Stomach (tissue), 8 donors: ENCODE measurements at regions not wholly inside any gene's neighbourhood (a gene's known extent, or its start where the extent isn't known, plus 50 kb on each side); places are given as distances from the start of the nearest gene placed in this dataset.

ENCODE experiments used
- DNase-seq, 2 donors: peaks; one replicate each; pipeline versions ENCODE4 v3.0.0 to v3.0.0-alpha.2; 2013 to 2019
- H3K27ac ChIP-seq, 5 donors: fragments of 200-600 bp in 4 of 5; sonication (generic) in 4 of 5; one replicate each; pipeline ENCODE4 v1.5.1; 2013 to 2019; ENCODE audit warnings: mild to moderate bottlenecking in 1 of 5, moderate library complexity in 1 of 5
- H3K27me3 ChIP-seq, 3 donors: fragments of 200-600 bp; sonication (generic); one replicate each; pipeline ENCODE4 v1.5.1; 2017 to 2019; ENCODE audit warnings: mixed run types in 1 of 3
- H3K36me3 ChIP-seq, 4 donors: fragments of 200-600 bp; sonication (generic); 1 replicate in 3 of 4; 2 replicates in 1 of 4; pipeline ENCODE4 v1.5.1; 2016 to 2019
- H3K4me1 ChIP-seq, 4 donors: fragments of 200-600 bp; sonication (generic); one replicate each; pipeline ENCODE4 v1.5.1; 2016 to 2019
- H3K4me3 ChIP-seq, 4 donors: fragments of 200-600 bp; sonication (generic) in 3 of 4; one replicate each; pipeline ENCODE4 v1.5.1; 2016 to 2019; ENCODE audit warnings: mild to moderate bottlenecking in 1 of 4
- H3K9me3 ChIP-seq, 4 donors: fragments of 200-600 bp; sonication (generic); one replicate each; pipeline ENCODE4 v1.5.1; 2016 to 2019
- CTCF ChIP-seq, 7 experiments: fragments of 450-650 bp in 4 of 7; fragments of 200-600 bp in 3 of 7; sonication (generic) in 3 of 7; IDR thresholded peaks; one replicate each; pipeline ENCODE4 v1.5.1; 2016 to 2019; ENCODE audit warnings: antibody characterized with exemption in 7 of 7, control low read depth in 2 of 7, mild to moderate bottlenecking in 1 of 7
- EP300 ChIP-seq: sonication (generic); formaldehyde crosslinking; IDR thresholded peaks from one replicate; pipeline ENCODE4 v1.6.1; 2017; ENCODE audit warnings: antibody characterized with exemption
- POLR2A ChIP-seq, 4 donors: fragments of 450-650 bp; IDR thresholded peaks; one replicate each; pipeline ENCODE4 v1.6.1; 2016; ENCODE audit warnings: antibody characterized with exemption in 4 of 4, control low read depth in 2 of 4, mild to moderate bottlenecking in 1 of 4, moderate library complexity in 1 of 4
- POLR2AphosphoS5 ChIP-seq, 3 donors: sonication (generic); formaldehyde crosslinking; IDR thresholded peaks; one replicate each; pipeline ENCODE4 v1.6.1; 2016; ENCODE audit warnings: antibody characterized with exemption in 3 of 3
- WGBS, 5 donors: extraction: QIAGEN DNeasy Blood & Tissue Kit in 3 of 5; methylation state at CpG; one replicate each; pipeline versions ENCODE4 v1.1.5 to v1.1.7; 2013 to 2018; 5-methylcytosine and 5-hydroxymethylcytosine counted together
- intact Hi-C: fragments of 100-400 bp; cut with DNase I; formaldehyde crosslinking; loops from one replicate; pipeline ENCODE4 v1.15.1; 2023; ENCODE audit warnings: low total_unique reads
- donor health status: healthy with polysubstance abuse.
- donor health status: Bipolar disorder and iron deficiency.
- donor health status: healthy.

- 83 to 95% (median 89%) methylated on average over 7 of the region's 7 CpGs for WGBS, 5 donors
- H3K4me3 ChIP-seq = no peak overlapping the region
Measured at GRCh38 chr19:30074096-30074495, 132.1 kb downstream of the URI1 start.

GRCh38 chr19:30074741-30075715 is 133.0 kb downstream of the URI1 start:
- DNase-seq = no peak
- Histone ChIP-seq H3K27me3 (peaks cover 0 to 59% (median 0%) of the 10 kb centered on the region in 3 donors), H3K36me3 (no peaks in the 10 kb centered on the region), H3K27ac (no peak overlapping the region), H3K4me3 (no peak overlapping the region), H3K4me1 (no peaks in the 10 kb centered on the region), H3K9me3 (peaks cover 0 to 3% (median 0%) of the 10 kb centered on the region in 4 donors)
- TF ChIP-seq POLR2A (IDR thresholded peaks at IDR 0.05) (no peak), CTCF (IDR thresholded peaks at IDR 0.05) (no peak), EP300 (no peak), POLR2AphosphoS5 (IDR thresholded peaks at IDR 0.05) (no peak)
- 80 to 91% (median 83%) methylated on average over 12 of the region's 12 CpGs for WGBS, 5 donors
- intact Hi-C loops = no loop called here

More at GRCh38 chr19:30074096-30074495, 132.1 kb downstream of the URI1 start:
- Histone ChIP-seq H3K27ac (no peak overlapping the region), H3K36me3 (no peaks in the 10 kb centered on the region), H3K27me3 (peaks cover 0 to 59% (median 0%) of the 10 kb centered on the region in 3 donors), H3K4me1 (no peaks in the 10 kb centered on the region), H3K9me3 (peaks cover 0 to 3% (median 0%) of the 10 kb centered on the region in 4 donors)
- DNase-seq = no peak
- intact Hi-C loops = no loop called here
- no peak for TF ChIP-seq POLR2AphosphoS5 (IDR thresholded peaks at IDR 0.05)
- no peak for TF ChIP-seq POLR2A (IDR thresholded peaks at IDR 0.05)
- no peak for TF ChIP-seq CTCF (IDR thresholded peaks at IDR 0.05)
- no peak for TF ChIP-seq EP300

GRCh38 chr19:30076101-30076551 is 134.1 kb downstream of the URI1 start:
- no peak overlapping the region for H3K27ac ChIP-seq
- intact Hi-C loops = no loop called here
- TF ChIP-seq CTCF (IDR thresholded peaks at IDR 0.05) (no peak), POLR2AphosphoS5 (IDR thresholded peaks at IDR 0.05) (no peak), EP300 (no peak), POLR2A (IDR thresholded peaks at IDR 0.05) (no peak)
- H3K36me3 ChIP-seq = no peaks in the 10 kb centered on the region
- no peak for DNase-seq
- H3K4me1 ChIP-seq = no peaks in the 10 kb centered on the region
- peaks cover 0 to 59% (median 0%) of the 10 kb centered on the region in 3 donors for H3K27me3 ChIP-seq
- peaks cover 0 to 5% (median 2%) of the 10 kb centered on the region in 4 donors for H3K9me3 ChIP-seq
- H3K4me3 ChIP-seq = no peak overlapping the region
- 49 to 66% (median 60%) methylated on average over 9 to 11 of the region's 11 CpGs for WGBS, 5 donors

- TF ChIP-seq POLR2AphosphoS5 (IDR thresholded peaks at IDR 0.05) (no peak), EP300 (no peak), CTCF (IDR thresholded peaks at IDR 0.05) (no peak), POLR2A (IDR thresholded peaks at IDR 0.05) (no peak)
- no peak for DNase-seq
- 77 to 88% (median 87%) methylated on average over 11 to 14 of the region's 14 CpGs for WGBS, 5 donors
- H3K27me3 ChIP-seq = peaks cover 0 to 53% (median 0%) of the 10 kb centered on the region in 3 donors
- intact Hi-C loops = no loop called here
- no peaks in the 10 kb centered on the region for H3K36me3 ChIP-seq
- H3K9me3 ChIP-seq = peaks cover 0 to 6% (median 2%) of the 10 kb centered on the region in 4 donors
- H3K4me3 ChIP-seq = no peak overlapping the region
- no peaks in the 10 kb centered on the region for H3K4me1 ChIP-seq
- H3K27ac ChIP-seq = no peak overlapping the region
Measured at GRCh38 chr19:30076751-30077670, 135.0 kb downstream of the URI1 start.
